KG1 (cell line): ENCODE measurements at regions not wholly inside any gene's neighbourhood (a gene's known extent, or its start where the extent isn't known, plus 50 kb on each side); places are given as distances from the start of the nearest gene placed in this dataset.
"Not testable (repeated sequence)": the region's sequence is repeated elsewhere in the genome, so short reads cannot be mapped to it uniquely, and the experiment has no call there.

Source experiments
- DNase-seq: peaks from one replicate; lab custom pipeline; 2025; lab: John Stamatoyannopoulos, UW

GRCh38 chr3:20396335-20396734 lies 210.3 kb upstream of the SGO1 start:
- DNase-seq, result no peak

GRCh38 chr3:20395692-20396091 lies 209.7 kb upstream of the SGO1 start:
- DNase-seq, result no peak

- DNase-seq, result no peak
Observed at GRCh38 chr3:20394243-20394642, 208.2 kb upstream of the SGO1 start.

- DNase-seq, result no peak
Observed at GRCh38 chr3:20391644-20392043, 205.6 kb upstream of the SGO1 start.

DNA sequence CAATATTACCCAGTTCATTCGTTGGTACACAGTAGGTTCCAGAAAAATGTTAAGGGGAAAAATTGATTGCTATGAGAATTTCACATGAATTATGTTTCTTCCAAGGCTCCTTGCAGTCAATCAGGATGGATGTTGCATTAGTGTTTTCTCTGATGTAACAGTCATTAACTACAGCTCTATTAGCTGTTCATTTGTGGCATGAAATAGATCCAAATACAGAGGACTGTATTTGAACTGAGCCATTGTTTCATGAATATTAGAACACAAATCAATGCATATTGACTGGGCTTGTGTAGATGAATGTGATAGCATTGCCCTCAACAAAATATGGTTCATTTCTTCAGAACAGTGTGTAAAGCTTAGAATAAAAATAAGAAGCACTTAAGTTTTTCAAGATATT lies 203.0 kb upstream of the SGO1 start:
- DNase-seq, result no peak

- DNase-seq, result no peak
Observed at GRCh38 chr3:20380295-20380694, 194.3 kb upstream of the SGO1 start.

GRCh38 chr3:20378315-20378714 lies 192.3 kb upstream of the SGO1 start:
- no peak for DNase-seq

DNA sequence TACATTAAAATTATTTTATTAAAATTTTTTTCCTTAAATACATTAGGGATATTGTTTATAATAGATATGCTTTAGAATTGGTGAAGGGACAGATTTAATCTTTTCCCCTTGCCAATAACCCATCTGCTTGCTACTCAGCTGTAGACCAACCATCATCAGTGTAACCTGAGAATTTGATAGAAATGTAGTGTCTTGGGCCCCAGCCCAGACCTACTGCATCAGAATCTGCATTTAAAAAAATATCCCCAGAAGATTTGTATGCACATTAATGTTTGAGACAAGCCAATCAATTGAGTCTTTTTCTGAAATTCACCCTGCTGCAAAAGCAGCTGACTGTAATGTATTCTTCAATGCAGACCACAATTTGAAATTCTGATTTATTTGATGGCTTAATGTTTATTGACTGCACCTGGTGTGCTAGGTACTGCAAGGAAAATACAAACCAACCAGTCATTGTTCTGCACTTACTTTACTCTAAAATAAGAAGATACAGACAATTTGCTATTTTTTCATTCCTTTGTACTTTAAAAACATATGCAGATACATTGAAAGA lies 190.7 kb upstream of the SGO1 start:
- no peak for DNase-seq

GRCh38 chr3:20375302-20375701 lies 189.3 kb upstream of the SGO1 start:
- no peak for DNase-seq

DNA sequence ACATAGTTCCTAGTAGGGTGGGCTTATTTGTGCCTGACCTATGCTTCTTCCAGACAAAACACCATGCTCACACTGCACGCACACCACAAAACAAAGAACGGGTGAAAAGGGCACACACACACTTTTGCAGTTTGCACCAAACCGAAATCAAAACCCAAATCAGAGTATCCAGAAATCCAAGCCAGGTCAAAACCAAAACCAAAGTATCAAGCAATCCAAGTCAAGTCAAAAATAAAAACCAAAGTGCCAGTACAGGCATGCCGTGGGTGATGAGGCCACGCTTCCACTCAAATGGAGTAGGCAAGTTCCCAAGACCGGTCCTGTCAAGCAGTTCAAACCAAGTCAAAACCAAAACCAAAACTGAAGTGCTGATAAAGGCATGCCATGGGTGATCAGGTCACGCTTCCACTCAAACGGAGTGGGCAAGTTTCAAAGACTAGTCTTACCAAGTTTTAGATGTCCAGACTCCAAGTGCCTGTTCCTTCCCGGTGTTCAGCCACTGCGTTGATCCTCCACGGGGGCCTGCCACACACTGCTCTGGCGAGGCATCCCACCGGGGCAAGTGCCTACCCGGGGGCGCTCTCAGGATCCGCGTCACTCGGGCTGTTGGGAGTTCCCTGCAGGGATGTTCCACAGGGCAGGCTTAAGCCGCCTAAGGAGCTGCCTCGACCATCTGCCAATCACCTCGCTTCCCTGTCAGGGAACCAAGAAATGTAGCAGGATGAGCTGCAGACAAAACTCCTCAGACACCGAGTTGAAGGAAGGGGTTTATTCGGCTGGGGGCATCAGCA lies 184.5 kb upstream of the SGO1 start:
- DNase-seq, result not testable (repeated sequence)

- no peak for DNase-seq
Observed at GRCh38 chr3:20361000-20361399, 175.0 kb upstream of the SGO1 start.

DNA sequence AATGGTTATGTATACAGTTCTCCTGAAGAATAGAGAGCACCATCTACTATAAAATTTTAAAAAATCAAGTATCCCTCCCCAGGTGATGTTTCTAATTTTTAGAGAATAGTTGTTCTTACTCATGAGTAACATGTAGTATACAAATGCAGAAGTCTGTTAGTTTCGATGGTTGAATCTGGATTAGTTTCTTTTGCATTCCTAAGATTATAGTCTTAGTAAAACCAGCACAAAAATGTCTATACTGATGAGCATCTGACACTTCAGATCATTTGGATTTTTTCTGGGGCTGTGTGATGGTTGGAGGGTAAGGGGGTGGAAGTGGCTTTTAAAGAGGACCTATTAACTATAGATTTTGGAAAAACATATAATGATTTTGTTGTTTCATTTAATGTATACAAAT lies 167.3 kb upstream of the SGO1 start:
- DNase-seq, result no peak

DNA sequence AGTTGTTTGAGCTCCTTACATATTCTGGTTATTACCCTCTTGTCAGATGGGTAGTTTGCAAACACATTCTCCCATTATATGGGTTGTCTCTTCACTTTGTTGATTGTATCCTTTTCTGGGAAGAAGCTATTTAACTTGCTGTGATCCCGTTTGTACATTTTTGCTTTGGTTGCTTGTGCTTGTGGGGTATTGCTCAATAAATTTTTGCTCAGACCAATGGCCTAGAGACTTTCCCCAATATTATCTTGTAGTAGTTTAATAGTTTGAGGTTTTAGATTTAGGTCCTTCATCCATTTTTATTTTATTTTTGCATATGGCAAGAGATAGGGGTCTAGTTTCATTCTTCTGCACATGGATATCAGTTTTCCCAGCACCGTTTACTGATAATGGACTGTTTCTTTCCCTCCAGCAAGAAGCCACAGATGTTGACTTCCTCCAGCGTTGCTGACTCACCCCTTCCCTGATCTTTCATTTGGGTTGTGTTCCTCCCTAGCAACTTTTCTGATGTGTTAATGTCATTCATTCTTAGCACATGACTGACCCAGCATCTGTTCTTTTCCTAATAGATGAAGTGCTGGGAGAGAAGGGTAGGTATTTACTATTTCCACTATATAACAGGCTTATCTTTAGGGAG lies 166.7 kb upstream of the SGO1 start:
- no peak for DNase-seq

- DNase-seq, result no peak
Observed at GRCh38 chr3:20350449-20350848, 164.4 kb upstream of the SGO1 start.

GRCh38 chr3:20346916-20347315 lies 160.9 kb upstream of the SGO1 start:
- DNase-seq, result no peak

- no peak for DNase-seq
Observed at GRCh38 chr3:20346369-20346768, 160.4 kb upstream of the SGO1 start.

DNA sequence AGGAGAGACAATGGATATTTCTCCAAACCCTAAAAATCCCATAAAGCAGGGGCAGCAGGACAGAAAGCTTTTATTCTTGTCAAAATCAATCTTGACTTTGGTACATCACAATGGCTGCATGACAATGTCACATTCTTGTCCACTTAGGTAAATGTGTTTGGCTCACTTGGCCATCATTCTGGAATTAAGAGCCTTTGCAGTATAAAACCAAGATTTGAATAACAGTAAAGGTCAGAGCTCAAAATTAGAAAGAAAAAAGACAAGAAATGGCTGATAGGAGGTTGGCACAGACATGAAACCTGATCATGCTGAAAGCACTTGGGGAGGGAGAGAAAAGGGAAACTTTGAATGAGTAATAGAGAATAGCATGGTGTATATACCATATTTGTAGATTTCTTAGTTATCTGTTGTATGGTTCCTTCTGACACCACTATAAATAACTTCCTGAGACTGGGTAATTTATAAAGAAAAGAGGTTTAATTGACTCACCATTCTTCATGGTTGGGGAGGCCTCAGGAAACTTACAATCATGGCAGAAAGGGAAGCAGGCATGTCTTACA lies 158.5 kb upstream of the SGO1 start:
- no peak for DNase-seq

- DNase-seq, result no peak
Observed at GRCh38 chr3:20343790-20344189, 157.8 kb upstream of the SGO1 start.

DNA sequence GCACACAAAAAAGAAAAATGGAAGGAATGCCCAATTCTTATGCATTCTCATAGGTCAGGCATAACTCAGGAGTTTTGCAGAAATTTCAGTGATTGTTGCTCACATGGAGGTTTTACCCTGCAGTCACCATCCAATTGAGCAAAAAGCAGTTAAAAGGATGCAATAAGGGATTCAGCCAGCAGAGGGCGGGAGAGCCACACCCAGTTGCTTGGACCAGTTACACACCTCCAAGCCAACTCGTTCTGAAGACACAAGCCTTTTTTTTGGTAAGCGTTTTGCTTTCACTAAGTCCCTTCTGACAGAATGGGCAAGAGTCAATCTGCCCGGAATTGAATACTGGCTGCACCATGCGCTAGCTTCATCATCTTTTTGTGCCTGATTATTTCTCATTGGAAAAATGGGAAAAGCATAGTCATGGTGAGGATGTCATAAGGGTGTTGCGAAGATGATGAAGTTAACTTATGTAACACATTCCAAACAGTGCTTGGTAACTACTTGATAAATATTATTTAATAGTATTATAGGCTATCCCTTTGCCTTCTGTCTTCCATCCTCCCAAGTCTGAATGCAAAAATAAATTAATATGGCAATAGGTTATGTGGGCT lies 154.4 kb upstream of the SGO1 start:
- peak; percentile 22 for DNase-seq

DNA sequence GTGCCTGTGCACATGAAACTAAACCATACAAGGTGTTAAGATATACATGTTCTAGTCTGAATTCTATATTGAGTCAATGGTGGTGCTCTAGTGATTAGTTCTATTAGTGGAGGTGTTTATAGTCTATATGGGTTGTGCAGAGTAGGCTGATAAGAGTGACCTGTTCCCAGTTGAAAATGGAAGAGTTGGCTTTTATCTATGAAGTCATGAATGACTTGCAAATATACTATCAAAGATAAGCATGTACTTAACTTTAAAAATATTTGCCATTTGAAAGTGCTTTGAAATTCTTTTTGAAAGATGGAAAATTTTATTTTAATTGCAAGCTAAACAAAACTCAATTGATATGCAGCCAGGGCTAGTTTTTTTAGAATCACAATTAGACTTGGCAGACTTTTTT lies 150.6 kb upstream of the SGO1 start:
- DNase-seq, result no peak

- no peak for DNase-seq
Observed at GRCh38 chr3:20334842-20335241, 148.8 kb upstream of the SGO1 start.

GRCh38 chr3:20327889-20328288 lies 141.9 kb upstream of the SGO1 start:
- DNase-seq, result no peak

DNA sequence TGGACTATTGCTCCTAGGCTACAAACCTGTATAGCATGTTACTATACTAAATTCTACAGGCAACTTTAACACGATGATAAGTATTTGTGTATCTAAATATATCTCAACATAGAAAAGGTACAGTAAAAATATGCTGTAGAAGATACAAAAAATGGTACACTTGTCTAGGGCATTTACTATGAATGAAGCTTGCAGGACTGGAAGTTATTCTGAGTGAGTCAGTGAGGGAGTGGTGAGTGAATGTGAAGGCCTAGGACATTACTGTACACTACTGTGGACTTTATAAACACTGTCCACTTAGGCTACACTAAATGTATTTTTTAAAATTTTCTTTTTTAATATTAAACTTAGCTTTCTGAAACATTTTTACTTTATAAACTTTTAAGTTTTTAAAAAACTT lies 140.5 kb upstream of the SGO1 start:
- no peak for DNase-seq
